Activated effector memory CD4-positive, alpha-beta T cell treated with Interleukin-2 at 50 U/mL for 16 hours (primary cell): ENCODE measurements at regions not wholly inside any gene's neighbourhood (a gene's known extent, or its start where the extent isn't known, plus 50 kb on each side); places are given as distances from the start of the nearest gene placed in this dataset.

Experiments used
- DNase-seq: peaks from one replicate; pipeline ENCODE4 v3.0.0-alpha.2; 2020

DNA sequence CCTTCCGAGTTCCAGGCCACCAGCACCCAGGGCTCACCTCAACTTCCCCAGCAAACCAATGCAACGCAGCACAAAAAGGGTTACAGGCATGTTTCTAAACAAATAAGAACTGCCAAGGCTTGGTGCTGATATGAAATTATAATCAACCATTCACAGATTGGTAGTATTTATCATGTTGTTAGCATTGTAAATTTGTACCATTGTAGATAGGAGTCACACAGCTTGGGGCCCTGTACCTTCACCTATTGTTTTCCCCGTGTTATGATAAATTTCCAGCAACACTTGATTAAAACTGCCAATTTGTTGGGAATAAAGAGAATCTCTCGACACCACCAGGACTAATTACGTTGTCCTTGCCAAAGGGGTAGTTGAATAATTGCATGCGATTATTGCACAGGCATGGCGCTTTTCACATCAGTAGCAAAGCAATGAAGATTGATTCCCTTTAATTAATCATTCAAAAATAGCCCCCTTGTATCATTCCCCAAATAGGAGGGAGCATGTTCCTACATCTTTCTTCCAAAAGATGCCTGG, 454.1 kb downstream of the ZNF608 start:
- DNase-seq: no peak

DNA sequence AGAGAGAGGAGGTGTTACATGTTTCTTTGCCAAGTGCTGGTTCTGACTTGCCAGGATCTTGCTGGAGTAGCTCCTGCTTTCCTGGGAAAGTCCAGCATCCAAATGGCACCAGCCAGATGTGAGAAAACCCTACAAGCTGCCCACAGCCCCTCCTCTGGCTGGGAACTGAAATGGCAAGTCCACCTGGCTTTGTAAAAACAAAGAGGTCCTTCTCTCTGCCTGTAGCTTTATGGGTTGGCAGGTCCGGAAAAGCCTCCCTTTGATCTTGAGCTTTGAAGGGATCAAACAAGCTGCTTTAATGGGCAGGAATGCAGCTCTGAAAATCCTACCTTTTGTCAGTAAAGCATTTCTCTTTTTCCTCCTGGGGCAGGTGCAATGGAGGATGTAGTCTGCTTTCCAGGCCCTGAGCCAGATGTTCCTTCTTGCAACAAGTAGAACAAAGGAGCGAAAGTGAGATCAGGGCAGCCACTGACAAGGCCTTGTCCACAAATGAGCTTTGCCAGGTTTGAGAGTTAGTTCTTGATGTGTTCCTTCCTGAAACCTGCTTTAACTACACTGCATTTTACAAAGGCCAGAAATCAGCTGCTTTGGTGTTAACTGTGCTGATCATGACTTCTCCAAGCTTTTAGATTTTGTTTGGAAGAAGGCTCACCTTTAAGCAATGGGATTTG, 456.7 kb downstream of the ZNF608 start:
- DNase-seq: no peak

DNA sequence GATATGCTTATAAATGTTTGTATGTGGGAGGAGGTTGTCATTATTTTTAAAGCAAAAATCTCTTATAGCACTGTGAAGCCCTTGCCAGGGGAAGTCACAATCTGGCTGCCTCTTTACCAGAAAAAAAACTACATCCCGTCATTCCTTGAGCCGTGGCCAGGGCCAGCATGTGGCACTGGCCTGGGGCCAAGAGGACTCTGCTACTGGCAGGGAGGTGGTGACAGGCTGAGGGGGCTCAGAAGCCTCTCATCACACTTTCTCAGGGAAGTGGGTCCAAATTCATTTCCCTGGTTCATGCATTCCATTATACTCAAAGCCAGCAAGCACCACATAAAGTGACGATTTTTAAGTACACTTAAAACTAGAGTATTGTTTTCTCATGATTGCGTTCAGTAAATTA, 457.3 kb downstream of the ZNF608 start:
- DNase-seq: no peak

DNA sequence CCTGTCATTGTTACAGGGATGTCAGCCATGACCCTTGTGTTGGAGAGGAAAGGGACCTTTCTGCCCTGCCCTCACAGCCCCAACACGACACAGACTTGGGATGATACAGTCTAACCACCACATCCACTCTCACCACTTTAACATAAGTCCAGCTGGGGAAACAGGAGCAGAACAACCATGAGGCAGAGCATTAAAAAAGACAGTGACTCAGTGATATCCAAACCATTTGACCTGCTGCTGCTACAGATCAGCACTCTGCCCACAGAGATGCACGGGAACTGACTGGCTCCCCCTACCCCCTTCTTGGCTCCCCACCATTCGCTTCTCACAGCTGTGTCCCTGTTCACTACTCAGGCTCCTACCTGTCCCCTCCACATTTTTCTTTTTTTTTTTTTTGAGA, 458.6 kb downstream of the ZNF608 start:
- no peak for DNase-seq

DNA sequence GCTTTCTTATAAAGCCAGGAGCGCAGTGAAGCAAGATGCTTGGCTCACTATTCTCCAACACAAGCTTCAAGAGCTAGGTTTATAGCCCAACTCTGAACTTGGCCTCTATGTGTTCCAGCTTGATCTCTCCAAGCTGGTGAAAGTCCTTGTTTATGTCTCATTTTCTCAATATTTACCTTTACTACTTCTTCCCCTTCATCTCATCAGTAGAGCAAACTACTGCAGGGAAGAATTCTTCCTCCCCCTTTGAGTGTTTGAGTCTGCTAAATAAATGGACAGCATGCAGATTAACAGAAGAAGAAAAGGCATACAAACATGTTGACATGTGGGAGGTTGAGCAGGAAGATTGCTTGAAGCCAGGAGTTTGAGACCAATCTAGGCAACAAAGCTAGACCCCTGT, 460.7 kb downstream of the ZNF608 start:
- DNase-seq: no peak

DNA sequence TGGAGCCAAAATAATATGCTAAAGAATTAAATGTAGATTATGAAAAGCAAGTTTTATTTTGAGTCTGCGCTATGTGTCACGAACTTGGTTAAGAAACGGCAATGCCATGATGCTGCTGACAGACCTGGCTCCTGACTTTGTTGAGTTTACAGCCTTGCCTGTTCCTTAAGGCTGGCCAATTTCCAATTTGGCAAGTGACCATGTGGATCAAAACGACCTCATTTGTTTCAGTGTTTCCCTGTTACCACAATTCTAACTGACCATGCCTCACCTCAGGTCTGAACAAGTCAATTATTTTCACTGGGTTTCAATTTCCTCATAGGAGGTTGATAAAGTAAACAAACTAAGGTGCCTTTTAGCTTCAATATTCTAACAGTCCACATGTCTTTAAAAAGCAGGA, 461.4 kb downstream of the ZNF608 start:
- no peak for DNase-seq

DNA sequence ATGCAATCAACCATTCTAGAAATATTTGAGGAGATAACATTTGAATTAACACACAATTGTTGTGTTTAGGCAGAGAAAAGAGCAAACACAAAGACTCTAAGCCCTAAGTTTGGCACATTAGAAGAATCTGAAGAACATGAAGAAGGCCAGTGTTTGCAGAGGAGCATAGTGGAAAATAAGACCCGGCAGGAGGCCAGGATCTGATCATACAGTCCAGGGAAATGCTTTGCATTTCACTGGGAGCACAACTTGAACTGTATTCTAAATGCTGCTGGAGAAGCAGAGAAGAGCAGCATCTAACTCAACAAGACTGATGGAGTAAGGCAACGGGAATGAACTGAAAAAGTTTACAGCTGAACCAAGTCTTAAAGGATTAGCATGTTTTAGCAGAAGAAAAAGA, 463.4 kb downstream of the ZNF608 start:
- DNase-seq: no peak

DNA sequence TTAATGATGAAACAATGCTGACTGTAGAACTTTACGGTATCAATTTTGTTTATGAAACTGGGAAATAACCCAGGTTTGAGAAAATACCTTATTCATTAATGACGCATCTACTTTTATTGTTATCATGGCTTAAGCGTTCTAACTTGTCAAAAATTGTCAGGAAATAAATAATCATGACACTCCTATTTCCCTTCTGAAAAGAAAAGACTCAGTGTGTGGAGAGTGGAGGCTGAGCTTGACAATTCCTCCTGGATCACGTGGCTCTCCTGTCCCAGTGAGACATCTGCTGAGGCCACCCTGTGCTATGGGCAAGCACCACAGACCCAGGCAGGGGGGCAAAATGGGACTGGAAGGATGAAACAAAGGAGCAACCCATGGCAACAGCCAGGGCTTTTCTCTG, 466.4 kb downstream of the ZNF608 start:
- no peak for DNase-seq

DNA sequence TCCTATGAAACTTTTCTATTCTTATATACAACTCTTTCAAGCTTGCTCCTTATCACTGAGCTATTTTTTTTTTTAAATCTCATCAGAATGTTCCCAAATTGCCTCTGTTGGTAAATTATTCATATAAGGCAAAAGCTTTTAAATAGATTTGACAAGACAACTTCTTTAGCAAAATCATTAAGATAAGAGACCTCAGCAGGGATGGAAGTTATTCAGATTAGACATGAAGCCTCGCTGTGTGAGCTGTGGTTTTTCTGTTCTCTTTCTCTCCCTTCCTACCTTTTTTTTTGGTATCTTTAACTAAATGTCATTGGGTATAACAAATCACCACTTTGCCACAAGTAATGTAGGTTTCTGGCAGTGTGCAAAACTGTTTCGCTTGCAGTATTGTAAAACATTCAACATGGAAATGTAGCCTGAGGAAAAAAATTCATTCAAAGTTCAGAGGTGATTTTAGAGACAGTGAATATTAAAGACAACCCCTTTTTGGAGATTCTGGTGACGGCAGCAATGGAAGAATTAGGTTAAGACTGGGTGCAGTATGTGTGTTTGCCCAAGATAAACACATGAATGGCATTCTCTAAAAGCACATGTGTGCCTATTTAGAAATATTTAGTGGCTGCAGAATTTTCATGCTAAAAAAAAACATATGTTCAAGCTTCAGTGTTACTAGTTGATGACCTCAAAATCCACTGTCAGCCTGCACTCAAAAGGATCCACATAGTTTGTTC, 467.1 kb downstream of the ZNF608 start:
- no peak for DNase-seq

DNA sequence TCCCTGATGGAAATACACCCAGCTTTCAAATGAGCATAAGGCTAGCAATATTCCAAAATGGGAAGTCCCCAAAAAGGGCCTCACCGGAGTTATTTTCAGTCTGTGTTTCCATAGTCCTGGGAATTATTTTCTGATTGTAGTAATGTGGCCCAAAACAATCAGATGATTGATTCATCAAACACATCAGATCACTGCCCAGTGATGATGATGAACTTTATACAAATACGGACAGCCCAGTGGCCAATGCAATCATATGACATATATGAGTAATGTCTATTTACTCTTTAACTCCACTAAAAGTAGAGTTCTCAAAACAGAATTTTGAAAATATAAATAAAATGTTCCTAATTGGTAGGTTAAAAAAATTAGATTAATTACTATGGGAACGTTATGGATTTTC, 467.8 kb downstream of the ZNF608 start:
- no peak for DNase-seq

DNA sequence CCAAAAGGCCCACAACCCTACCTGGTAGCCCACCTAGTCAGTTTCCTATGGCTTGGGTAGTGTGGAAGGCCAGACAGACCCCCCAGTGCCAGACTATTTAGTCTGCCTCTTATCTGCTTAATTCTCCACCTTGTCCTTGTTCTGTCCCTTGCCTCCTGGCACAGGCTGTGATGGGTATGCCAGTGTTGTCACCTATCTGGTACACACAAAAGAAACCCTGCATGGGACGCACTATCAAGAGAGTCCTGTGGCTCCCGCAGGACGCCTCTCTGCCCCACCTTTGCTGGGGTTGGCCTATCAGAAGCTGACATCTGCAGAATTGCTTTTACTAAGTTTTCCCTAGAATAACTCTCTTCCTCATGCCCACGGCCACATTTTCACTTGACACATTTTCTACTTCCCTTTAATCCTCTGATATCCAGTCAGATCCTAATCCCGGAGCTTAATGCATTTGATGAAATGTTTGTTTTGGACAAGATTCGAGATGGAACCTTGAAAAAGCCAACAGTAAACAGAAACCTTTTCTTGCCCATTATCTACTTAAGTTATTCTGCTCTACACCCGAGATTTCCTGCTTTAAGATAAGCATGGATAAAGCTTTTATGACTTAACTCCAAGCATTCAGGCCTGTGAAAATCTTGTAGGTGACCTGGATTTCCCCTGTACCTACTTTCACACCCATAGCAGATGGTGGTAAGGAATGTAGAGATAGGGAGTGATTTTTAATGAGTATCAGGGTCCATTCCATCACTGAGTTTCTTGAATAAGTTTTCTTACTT, 468.5 kb downstream of the ZNF608 start:
- DNase-seq: no peak

DNA sequence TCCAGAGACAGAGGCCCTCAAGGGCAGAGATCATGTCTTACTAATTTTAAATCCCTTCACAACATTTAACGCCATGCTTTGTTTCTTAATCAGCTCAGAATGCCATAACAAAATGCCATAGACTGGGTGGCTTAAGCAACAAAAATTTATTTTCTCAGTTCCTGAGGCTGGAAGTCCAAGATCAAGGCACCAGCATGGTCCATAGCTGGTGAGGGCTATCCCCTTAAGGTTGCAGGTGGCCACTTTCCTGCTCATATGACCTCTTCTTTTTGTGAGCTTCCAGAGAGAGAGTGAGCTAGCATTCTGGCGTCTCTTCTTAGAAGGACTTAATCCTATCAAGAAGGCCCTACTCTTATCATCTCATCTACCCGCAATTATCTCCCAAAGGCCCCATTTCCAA, 470.3 kb downstream of the ZNF608 start:
- no peak for DNase-seq

DNA sequence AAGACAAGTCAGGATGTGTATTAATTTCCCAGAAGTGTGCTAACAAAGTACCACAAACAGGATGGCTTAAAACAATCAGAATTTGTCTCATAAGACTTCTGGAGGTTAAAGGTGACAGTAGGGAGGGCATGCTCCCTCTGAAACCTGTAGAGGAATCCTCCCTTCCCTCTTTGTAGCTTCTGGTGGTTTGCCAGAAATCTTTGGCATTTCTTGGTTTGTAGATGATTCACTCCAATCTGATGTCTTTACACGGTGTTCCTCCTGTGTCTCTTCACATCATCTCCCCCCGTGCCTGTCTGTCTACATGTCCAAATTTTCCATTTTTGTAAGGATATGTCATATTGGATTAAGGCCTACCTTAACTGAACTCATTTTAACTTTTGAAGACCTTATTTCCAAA, 471.5 kb downstream of the ZNF608 start:
- no peak for DNase-seq

DNA sequence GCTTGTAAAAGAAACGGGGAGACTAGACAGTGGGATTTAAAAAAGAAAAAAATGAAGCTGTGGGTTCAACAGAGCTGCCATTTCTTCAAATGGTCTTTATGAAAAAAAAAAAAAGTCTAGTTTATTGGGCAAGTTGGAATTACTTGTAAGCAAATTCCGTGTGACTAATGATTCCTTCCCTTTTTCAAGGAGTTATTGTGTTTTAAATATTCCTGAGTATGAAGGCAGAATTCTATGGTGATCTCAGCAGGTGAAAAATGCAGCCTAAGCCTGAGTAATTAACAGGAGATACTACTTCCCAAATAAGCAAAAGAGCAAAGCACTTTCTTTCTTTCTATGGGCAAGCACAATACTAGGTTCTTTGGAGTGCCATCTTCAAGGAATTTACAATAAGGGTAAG, 481.9 kb downstream of the ZNF608 start:
- no peak for DNase-seq

DNA sequence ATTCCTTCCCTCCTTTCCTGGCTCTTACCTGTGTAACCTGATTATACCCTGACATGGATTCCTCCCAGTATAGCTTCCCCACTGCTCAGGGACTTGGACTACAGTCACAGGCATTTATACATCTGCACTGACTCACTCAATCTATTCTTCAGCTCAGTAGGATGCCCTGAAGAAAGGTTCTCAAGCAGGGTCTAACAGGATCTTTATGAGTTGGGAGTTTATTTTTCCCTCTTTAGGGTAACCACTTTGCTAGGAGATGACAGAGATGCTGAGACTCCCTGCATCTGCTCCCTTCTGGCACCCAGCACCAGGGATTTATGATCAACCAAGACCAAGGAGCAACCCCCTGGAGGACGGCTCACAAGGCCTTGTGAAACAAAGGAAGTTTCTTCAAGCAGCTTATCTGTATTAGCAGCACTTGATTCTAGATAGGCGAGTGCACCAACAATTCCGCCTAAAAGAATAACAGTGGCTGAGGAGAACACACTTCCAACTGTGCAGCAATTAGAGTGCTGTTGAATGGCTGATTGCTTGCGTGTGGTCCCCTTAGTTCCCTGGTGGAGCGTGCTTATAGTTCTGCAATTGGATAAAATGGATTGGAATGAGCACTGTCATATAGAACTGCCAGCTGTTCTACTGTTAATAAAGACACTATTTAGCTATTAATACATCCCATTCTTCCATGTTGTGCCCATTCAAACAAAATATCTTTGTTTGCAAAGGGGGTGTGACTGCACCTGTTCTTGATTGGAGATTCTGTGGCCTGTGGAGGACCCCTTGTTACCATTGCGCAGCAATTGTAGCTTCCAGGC, 482.6 kb downstream of the ZNF608 start:
- DNase-seq: no peak

DNA sequence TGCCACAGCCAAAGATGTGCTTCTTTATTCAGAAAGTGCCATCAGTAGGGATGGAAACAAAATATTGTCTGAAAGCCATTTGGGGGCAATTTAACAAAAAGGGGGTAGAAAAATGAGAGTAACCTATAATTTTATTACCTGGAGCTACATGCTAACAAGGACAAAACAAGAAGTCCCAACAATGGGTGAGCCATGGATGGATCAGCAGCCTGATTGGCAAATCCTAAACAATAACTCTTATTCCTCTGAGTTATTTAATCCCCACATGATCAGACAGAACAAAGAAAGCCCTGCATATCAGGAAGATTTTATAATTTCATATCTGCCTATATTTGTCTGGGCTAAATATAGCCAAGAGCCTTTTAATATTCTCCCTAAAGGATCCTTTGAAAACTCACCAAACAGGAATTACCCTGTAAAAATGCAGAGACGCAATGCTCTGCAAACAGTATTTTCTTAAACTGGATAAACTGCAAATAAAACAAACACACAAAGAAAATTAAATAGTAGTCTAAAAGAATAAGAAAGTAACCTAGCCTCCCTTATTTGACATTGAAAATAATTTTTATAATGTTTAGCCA, 483.4 kb downstream of the ZNF608 start:
- no peak for DNase-seq

DNA sequence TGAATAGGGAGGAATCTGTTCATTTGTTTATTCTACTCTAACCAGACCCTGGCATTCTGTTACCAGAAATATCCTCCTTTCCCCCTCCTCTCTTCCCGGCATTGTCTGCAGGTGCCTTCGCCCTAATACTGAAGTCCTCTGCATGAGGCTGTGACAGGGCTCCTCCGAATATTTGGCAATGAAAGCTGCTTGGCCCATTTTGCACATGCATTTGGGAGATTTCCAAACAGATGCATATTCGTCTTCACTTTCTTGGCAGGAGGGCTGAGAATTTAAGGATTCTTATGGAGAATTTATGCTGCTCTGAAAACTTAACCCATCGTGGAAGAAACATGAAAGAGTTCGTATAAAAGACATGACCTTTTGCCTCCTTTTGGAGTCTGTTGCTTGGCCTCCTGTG, 484.0 kb downstream of the ZNF608 start:
- no peak for DNase-seq

DNA sequence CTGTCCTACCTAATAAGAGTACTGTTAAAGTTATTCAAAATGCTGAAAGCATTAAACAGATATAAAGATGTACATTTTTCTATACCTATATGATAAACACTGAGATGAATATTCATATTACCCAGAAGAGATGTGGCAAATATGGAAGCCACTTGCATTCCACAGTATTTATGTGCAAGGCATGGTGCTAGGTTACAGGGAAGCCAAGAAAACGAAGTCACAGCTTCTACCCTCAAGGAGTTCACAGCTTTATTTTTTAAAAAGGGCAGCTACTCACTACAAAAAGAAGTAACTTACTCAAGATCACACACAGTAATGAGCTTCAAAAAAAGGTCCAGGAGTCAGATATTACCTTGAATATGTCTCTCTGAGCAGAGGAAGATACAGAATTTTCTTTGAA, 484.6 kb downstream of the ZNF608 start:
- no peak for DNase-seq

DNA sequence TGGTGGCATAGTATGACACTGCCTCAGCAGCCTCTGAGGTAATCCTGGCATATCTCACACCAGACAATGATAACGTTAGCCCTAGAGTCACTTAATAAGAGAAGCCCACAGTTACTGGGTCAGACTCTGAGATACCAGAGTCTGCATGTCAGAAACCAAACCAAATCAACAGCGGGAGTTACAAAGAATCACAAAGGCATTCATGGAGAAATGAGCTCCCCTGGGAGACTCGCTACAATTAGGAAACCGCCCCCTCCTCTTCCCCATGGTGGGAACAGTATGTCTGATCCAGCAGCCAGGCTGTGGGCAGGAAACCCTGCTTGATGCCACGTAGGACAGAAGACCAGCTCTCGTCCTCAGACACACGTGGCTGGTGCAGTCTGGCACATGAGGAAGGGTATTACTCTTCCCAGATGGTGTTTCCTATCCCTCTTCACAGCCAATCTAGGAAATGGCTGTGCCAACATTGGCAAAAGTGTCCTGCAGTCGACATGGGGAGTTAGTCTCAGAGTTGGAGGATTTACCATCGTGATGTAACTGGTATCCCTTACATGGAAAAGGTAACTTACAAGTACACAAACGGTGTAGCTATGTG, 485.4 kb downstream of the ZNF608 start:
- no peak for DNase-seq

DNA sequence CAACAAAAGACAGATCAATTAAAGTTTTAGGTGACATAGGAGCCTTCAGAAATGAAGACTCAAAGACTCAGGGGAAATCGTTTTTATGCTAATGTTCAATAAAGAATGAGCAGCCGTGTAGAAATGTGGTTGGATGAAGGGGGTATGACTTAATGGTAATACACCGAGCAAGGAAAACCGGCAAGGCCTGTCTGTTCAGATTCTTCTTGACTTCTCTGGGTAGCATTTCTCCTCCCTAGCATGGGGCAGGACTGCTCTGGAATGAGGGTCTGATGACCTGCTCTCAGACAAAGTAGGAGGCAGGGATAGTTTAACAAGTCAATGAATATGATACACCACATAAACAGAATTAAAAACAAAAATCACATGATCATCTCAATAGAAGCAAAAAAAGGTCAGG, 487.4 kb downstream of the ZNF608 start:
- DNase-seq: no peak

DNA sequence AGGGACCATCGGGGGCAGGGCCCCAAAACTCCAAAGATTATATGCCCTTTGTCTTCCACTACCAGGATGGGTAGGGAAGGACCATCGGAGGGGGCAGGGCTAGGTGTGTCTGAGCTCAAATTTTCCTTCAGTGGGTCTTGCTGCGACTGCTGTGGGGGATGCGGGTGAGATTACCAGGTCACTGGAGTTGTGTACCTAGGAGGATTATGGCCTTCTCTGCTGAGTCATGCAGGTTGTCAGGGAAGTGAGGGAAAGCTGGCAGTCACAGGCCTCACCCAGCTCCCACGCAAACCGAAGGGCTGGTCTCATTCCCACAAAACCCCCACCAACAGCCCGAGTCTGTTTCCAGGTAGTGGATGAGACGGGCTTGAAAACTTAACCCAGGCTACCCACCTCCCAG, 489.4 kb downstream of the ZNF608 start:
- DNase-seq: no peak

DNA sequence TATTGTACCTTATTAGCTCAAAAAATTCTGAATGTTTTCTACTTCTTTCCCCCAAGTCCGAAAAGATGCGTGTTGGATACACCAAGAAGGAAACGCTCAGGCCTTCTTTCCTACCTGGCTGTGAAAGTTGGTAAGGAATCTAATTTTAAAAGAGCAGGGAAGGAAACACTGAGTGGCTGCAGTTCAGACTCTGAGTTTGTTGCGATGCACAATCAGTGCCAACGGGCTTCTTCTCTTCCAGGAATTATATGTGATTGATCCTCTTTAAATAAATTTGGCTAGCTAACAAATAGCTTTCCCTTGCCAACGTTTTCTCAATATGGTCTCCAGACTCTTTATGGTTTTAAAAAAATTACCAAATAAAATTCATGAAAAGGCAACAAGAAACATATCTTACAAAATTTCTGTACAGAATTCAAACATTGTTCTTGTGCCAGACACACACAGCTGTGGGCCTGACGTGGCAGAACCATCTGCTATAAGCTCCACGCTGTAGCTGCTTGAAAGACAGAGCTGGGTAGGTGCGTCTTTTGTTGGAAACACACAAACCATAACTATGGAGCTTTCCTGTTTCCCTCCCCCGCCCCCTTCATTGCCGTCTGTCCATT, 493.1 kb downstream of the ZNF608 start:
- DNase-seq: no peak
